ENCODE measurements at regions not wholly inside any gene's neighbourhood (a gene's known extent, or its start where the extent isn't known, plus 50 kb on each side); places are given as distances from the start of the nearest gene placed in this dataset.
A peak's percentile ranks its signal among the peaks of the same experiment; 100 is the strongest.

- H3K4me3 ChIP-seq (ENCODE audit: control insufficient read depth, low read depth, low read length) = no peak overlapping the region
- DNase-seq (ENCODE audit: low read depth) = no peak
- TF ChIP-seq CTCF (IDR thresholded peaks at IDR 0.05; ENCODE audit: control insufficient read depth, insufficient read depth, low read depth, low read length, missing control alignments) = no peak
Measured at GRCh38 chr5:27318701-27319100, 280.3 kb upstream of the CDH9 start.

- no peak overlapping the region for H3K4me3 ChIP-seq (ENCODE audit: control insufficient read depth, low read depth, low read length)
- TF ChIP-seq CTCF (IDR thresholded peaks at IDR 0.05; ENCODE audit: control insufficient read depth, insufficient read depth, low read depth, low read length, missing control alignments) = no peak
- DNase-seq (ENCODE audit: low read depth) = peak; percentile 23
Measured at GRCh38 chr5:27316271-27316650, 277.9 kb upstream of the CDH9 start.

- no peak for TF ChIP-seq CTCF (IDR thresholded peaks at IDR 0.05; ENCODE audit: control insufficient read depth, insufficient read depth, low read depth, low read length, missing control alignments)
- no peak overlapping the region for H3K4me3 ChIP-seq (ENCODE audit: control insufficient read depth, low read depth, low read length)
- DNase-seq (ENCODE audit: low read depth) = peak; percentile 31
Measured at GRCh38 chr5:27315363-27316270, 277.2 kb upstream of the CDH9 start.

GRCh38 chr5:27313549-27313948, 275.2 kb upstream of the CDH9 start:
- no peak for DNase-seq (ENCODE audit: low read depth)
- no peak for TF ChIP-seq CTCF (IDR thresholded peaks at IDR 0.05; ENCODE audit: control insufficient read depth, insufficient read depth, low read depth, low read length, missing control alignments)
- no peak overlapping the region for H3K4me3 ChIP-seq (ENCODE audit: control insufficient read depth, low read depth, low read length)

GRCh38 chr5:27312291-27312893, 274.0 kb upstream of the CDH9 start:
- no peak for TF ChIP-seq CTCF (IDR thresholded peaks at IDR 0.05; ENCODE audit: control insufficient read depth, insufficient read depth, low read depth, low read length, missing control alignments)
- DNase-seq (ENCODE audit: low read depth) = no peak
- H3K4me3 ChIP-seq (ENCODE audit: control insufficient read depth, low read depth, low read length) = no peak overlapping the region

GRCh38 chr5:27311544-27311943, 273.2 kb upstream of the CDH9 start:
- no peak for DNase-seq (ENCODE audit: low read depth)
- H3K4me3 ChIP-seq (ENCODE audit: control insufficient read depth, low read depth, low read length) = no peak overlapping the region
- TF ChIP-seq CTCF (IDR thresholded peaks at IDR 0.05; ENCODE audit: control insufficient read depth, insufficient read depth, low read depth, low read length, missing control alignments) = no peak

All from AG09309 (cell line).